Fibroblast of lung (primary cell): ENCODE measurements at regions not wholly inside any gene's neighbourhood (a gene's known extent, or its start where the extent isn't known, plus 50 kb on each side); places are given as distances from the start of the nearest gene placed in this dataset.
"Not testable (repeated sequence)": the region's sequence is repeated elsewhere in the genome, so short reads cannot be mapped to it uniquely, and the experiment has no call there.

Experiments
- CTCF ChIP-seq, 2 donors: IDR thresholded peaks in 1 of 2; conservative IDR thresholded peaks in 1 of 2; 1 replicate in 1 of 2; 2 replicates in 1 of 2; pipeline ENCODE4 v1.5.1; 2011 to 2012; ENCODE audit warnings: low read length in 2 of 2, control low read depth in 1 of 2, inconsistent platforms in 1 of 2, low read depth in 1 of 2, mild to moderate bottlenecking in 1 of 2
- EZH2 ChIP-seq: IDR thresholded peaks from 2 replicates; pipeline ENCODE4 v1.5.1; 2012; ENCODE audit warnings: low read length, control low read depth, mild to moderate bottlenecking; ENCODE audit errors: missing control alignments

DNA sequence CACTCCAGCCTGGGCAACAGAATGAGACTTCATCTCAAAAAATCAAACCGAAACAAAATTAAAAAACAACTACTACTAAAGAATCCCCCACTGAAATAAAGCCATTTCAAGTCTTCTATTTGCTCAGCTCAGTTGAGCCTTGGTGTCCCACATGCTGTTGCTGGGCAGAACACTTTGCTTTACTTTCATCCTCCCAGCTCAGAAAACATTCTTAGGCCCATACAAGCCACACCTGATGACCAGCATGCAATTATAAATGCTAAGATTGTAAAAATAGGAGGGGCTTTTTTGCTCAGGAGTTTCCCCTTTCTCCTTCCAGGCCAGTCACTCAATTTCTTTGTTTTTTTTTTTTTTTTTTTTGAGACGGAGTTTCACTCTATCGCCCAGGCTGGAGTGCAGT lies 94.6 kb upstream of the PRSS12 start:
- TF ChIP-seq CTCF (conservative IDR thresholded peaks at IDR 0.05 in 1 of 2, IDR thresholded peaks at IDR 0.05 in 1 of 2; ENCODE audit: low read depth in 1 of 2, low read length in 2 of 2); EZH2: not testable (repeated sequence)
